ENCODE measurements at regions not wholly inside any gene's neighbourhood (a gene's known extent, or its start where the extent isn't known, plus 50 kb on each side); places are given as distances from the start of the nearest gene placed in this dataset.

DNA sequence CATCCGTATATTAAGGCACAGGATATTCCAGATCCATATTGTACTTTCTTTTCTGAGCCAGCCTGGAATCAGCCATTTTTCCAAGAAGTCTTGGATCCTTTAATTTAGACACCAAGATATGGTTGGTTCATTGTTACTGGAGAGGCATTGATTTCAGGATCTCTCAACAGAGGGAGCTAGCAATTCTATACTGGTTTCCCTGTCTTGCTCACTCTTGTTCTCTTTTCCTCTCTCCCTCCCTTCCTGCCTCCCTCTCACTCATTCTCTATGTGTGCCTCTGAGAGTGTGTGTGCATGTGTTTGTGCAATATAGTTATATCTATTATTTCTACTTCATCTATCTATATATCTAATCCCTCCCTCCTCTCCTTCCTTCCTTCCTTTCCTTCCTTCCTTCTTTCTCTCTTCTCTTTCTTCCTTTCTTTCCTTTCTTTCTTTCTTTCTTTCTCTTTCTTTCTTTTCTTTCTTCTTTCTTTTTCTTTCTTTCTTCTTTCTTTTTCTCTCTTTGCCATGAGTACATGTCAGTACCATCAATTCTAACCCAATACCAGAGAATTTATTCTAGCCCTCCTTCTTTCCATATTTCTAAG is 299.1 kb downstream of the EPHA7 start:
- no peak for DNase-seq (ENCODE audit: low spot score)
- in situ Hi-C loops (cut with MboI; ENCODE audit: low pct_unique_long_range_greater_than_20kb, low sequenced_read_pairs, unreplicated experiment), result no loop called here
- TF ChIP-seq, protein P1, sequence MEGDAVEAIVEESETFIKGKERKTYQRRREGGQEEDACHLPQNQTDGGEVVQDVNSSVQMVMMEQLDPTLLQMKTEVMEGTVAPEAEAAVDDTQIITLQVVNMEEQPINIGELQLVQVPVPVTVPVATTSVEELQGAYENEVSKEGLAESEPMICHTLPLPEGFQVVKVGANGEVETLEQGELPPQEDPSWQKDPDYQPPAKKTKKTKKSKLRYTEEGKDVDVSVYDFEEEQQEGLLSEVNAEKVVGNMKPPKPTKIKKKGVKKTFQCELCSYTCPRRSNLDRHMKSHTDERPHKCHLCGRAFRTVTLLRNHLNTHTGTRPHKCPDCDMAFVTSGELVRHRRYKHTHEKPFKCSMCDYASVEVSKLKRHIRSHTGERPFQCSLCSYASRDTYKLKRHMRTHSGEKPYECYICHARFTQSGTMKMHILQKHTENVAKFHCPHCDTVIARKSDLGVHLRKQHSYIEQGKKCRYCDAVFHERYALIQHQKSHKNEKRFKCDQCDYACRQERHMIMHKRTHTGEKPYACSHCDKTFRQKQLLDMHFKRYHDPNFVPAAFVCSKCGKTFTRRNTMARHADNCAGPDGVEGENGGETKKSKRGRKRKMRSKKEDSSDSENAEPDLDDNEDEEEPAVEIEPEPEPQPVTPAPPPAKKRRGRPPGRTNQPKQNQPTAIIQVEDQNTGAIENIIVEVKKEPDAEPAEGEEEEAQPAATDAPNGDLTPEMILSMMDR (IDR thresholded peaks at IDR 0.05; ENCODE audit: extremely low read depth, insufficient read depth, missing control alignments), result no peak

DNA sequence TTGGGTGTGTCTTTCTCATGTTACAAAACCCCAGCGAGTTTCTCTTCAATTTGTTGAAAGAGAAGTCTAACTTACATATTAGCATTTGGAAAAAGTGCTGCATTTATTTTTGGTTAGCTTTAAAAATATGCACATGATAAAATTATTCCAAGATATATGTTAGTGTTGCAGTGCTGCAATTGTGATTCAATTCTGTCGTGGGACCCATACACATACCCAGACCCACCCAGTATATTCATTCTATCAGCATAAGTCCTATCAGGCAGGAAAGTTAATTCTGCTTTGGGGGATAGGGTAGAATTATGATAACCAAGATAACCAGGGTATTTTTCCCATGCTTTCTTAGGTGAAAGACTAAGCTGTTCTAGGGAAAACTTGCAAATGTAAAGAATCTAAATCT is 313.5 kb downstream of the EPHA7 start:
- no peak for DNase-seq (ENCODE audit: low spot score)
- TF ChIP-seq, protein P1 (IDR thresholded peaks at IDR 0.05; ENCODE audit: extremely low read depth, insufficient read depth, missing control alignments), result no peak
- in situ Hi-C loops (cut with MboI; ENCODE audit: low pct_unique_long_range_greater_than_20kb, low sequenced_read_pairs, unreplicated experiment), result no loop called here

DNA sequence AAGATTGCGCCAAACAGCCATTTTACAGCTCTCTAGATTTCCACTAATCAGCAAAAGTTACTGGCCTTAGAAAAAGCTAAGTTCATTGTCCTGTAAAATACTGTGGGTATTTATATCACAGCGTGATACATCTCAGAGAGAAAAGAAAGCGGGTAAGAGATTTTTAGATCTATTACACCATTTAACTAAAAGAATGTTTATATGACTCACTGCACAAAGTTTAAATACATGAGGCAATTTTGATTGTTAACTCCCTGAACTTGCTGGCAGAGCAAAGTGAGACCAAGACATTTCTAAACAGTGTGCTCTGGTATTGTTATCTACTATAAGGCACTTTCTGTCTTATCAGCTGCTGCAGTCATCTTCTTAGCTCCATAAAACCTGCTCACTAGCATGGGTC is 314.3 kb downstream of the EPHA7 start:
- TF ChIP-seq, protein P1 (IDR thresholded peaks at IDR 0.05; ENCODE audit: extremely low read depth, insufficient read depth, missing control alignments), result no peak
- no peak for DNase-seq (ENCODE audit: low spot score)
- in situ Hi-C loops (cut with MboI; ENCODE audit: low pct_unique_long_range_greater_than_20kb, low sequenced_read_pairs, unreplicated experiment), result no loop called here

DNA sequence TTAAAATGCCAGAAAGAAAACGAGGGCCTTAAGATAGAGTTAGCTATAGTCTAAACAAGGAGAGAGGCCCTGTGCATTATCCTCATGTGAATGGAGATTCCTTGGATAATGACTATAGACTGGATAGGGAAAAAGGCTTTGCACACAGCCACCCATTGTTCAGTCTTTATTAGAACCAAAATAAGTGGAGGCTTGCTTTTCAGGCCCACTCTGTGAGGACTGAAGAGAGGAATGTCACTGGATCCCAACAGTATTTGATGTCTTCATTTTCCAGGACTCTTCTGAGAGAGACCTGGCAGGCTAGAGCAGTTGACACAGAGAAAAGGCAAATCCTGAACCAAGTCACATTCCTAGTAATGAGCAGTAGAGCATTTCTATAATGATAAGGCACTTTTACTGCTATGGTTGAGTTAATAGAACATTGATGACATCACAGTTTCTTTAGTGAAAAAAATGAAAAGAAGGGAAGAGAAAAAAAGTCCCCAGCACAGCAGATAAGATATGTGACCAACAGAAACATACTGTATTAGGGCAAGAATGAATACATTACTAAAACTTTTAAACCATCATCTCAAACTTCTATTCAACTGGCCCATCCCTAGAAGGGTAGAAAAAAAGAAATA is 315.1 kb downstream of the EPHA7 start:
- in situ Hi-C loops (cut with MboI; ENCODE audit: low pct_unique_long_range_greater_than_20kb, low sequenced_read_pairs, unreplicated experiment), result no loop called here
- no peak for DNase-seq (ENCODE audit: low spot score)
- TF ChIP-seq, protein P1 (IDR thresholded peaks at IDR 0.05; ENCODE audit: extremely low read depth, insufficient read depth, missing control alignments), result no peak

DNA sequence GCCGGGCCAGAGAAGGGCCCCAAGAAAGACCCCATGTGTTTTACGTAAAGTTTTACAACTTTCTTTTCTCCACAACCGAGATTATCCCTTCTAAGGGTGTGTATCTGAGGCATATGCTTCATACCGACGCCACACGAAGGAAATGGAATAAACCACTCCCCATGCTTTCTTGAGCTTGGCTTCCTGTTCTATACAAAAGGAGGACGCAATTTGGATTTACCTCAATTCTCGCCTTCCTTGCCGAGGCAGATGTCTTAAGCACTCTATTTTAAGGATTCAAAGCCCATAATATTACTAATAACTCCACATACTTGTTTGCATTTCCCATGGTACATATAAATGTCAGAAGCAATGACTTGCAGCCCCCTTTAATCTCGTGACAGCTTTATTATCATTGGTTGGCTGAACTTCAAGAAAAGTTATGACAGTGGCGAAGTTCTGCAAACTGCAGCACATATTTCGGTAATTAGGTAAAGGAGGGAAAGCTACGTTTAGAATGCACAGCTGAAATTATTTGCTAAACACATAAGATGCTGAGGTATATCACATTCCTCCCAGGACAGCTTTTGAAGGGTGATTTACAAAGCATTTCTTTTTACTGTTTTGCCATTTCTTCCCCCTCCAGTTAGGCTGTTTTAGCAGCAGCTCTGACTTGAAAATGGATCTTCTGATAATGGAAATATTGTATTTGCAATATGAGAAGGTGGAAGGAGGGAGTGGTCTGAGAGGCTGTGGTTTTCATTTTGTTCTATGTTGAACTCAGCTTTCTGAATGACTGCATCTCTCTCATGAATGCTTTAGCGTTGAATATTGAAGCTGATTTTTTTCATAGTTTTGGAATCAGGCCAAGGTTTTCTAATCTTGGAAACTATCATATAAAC is 330.5 kb downstream of the EPHA7 start:
- in situ Hi-C loops (cut with MboI; ENCODE audit: low pct_unique_long_range_greater_than_20kb, low sequenced_read_pairs, unreplicated experiment), result no loop called here
- TF ChIP-seq, protein P1 (IDR thresholded peaks at IDR 0.05; ENCODE audit: extremely low read depth, insufficient read depth, missing control alignments), result no peak
- no peak for DNase-seq (ENCODE audit: low spot score)

DNA sequence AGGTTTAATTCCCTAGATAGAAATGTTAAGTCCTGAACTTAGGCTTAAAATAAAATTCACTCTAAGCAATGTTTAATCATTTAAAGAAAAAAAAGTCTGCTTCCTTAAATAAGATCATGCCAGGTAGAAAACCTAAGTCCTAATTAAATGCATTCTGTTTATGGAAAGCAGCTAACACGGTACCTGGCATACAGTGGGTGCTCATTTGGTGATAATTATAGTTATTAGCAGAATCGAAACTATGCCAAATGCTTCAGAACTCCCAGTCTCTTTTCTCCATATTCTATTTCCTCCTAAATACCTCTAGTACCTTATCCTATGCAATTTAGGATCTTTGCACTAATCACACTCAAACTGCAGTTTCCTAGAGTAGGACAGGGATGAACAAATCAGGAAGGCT is 331.8 kb downstream of the EPHA7 start:
- in situ Hi-C loops (cut with MboI; ENCODE audit: low pct_unique_long_range_greater_than_20kb, low sequenced_read_pairs, unreplicated experiment), result no loop called here
- no peak for DNase-seq (ENCODE audit: low spot score)
- TF ChIP-seq, protein P1 (IDR thresholded peaks at IDR 0.05; ENCODE audit: extremely low read depth, insufficient read depth, missing control alignments), result no peak

All from GM13977 (cell line).